HG02588 (cell line): ENCODE measurements at regions not wholly inside any gene's neighbourhood (a gene's known extent, or its start where the extent isn't known, plus 50 kb on each side); places are given as distances from the start of the nearest gene placed in this dataset.

Source experiments
- ATAC-seq: cut with Tn5 transposase; IDR thresholded peaks from one replicate; pipeline ENCODE4 v1.9.1; 2021; ENCODE audit warnings: mild to moderate bottlenecking, moderate library complexity; ENCODE audit not compliant: unreplicated experiment

- ATAC-seq = no peak
These were observed 77.0 kb upstream of the FGGY start for GRCh38 chr1:59219916-59220315.

- ATAC-seq = no peak
These were observed 76.5 kb upstream of the FGGY start for GRCh38 chr1:59220356-59220755.

GRCh38 chr1:59223198-59223597 is 73.7 kb upstream of the FGGY start:
- no peak for ATAC-seq

- no peak for ATAC-seq
These were observed 72.8 kb upstream of the FGGY start for GRCh38 chr1:59223989-59224634.

- no peak for ATAC-seq
These were observed 71.1 kb upstream of the FGGY start for GRCh38 chr1:59225594-59226316.

GRCh38 chr1:59229138-59229537 is 67.8 kb upstream of the FGGY start:
- no peak for ATAC-seq

GRCh38 chr1:59230622-59231021 is 66.3 kb upstream of the FGGY start:
- no peak for ATAC-seq

GRCh38 chr1:59232216-59232615 is 64.7 kb upstream of the FGGY start:
- no peak for ATAC-seq

- no peak for ATAC-seq
These were observed 63.5 kb upstream of the FGGY start for GRCh38 chr1:59233444-59233843.

- no peak for ATAC-seq
These were observed 60.0 kb upstream of the FGGY start for GRCh38 chr1:59236721-59237545.

GRCh38 chr1:59237900-59238299 is 59.0 kb upstream of the FGGY start:
- ATAC-seq = no peak

- no peak for ATAC-seq
These were observed 58.5 kb upstream of the FGGY start for GRCh38 chr1:59238333-59238934.

- no peak for ATAC-seq
These were observed 57.9 kb upstream of the FGGY start for GRCh38 chr1:59238993-59239392.

GRCh38 chr1:59241909-59242308 is 55.0 kb upstream of the FGGY start:
- ATAC-seq = no peak

GRCh38 chr1:59242370-59242769 is 54.5 kb upstream of the FGGY start:
- no peak for ATAC-seq

- ATAC-seq = no peak
These were observed 53.3 kb upstream of the FGGY start for GRCh38 chr1:59243550-59243949.

- ATAC-seq = no peak
These were observed 52.9 kb upstream of the FGGY start for GRCh38 chr1:59243978-59244377.

GRCh38 chr1:59244891-59245290 is 52.0 kb upstream of the FGGY start:
- ATAC-seq = no peak
